ENCODE measurements at regions not wholly inside any gene's neighbourhood (a gene's known extent, or its start where the extent isn't known, plus 50 kb on each side); places are given as distances from the start of the nearest gene placed in this dataset.

GRCh38 chr10:88082391-88082790 is 219.0 kb downstream of the PTEN start:
- DNase-seq, result no peak

DNA sequence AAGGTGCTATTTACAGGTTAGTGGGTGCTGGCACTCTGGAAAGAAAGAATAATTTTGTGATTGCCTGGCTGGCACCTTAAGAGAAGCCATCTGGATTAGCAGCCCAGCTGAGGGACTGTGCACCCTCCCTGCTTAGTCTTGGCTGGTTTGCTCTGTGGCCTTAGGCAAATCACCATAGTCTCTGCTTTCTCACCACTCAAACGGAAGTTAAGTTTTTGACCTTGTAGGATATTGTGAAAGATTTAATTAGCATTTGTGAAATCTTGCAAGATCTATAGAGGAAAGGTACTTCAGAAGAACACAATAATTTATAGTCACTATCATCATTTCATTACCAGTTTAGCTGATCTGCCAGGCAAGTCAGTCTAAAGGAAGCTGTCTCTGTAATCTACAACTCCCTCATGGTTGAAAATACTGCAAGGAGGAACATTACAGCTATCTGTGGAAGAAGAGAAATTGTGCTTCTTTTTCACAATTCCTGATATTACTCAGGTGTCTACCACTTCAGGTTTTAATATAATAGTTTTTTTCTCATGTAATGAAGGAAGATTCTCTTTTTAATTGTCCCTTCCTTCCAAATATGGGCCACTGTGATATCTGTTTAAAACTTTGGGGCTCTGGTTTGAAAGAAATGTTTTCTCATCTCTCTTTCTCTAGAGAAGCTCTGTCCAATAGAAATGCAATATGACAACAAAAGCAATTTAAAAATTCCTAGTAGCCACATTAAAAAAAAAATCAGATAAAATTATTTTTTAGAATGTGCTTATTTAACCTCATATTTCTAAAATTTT is 219.6 kb downstream of the PTEN start:
- no peak for DNase-seq
- Histone ChIP-seq H3K36me3 (ENCODE audit: control insufficient read depth, insufficient read depth, low read length) (no peaks in the 10 kb centered on the region), H3K4me3 (ENCODE audit: low read length) (no peak overlapping the region), H3K4me1 (ENCODE audit: control insufficient read depth, insufficient read depth, low read length) (no peaks in the 10 kb centered on the region), H3K27ac (ENCODE audit: low read length) (no peak overlapping the region), H3K27me3 (ENCODE audit: control insufficient read depth, insufficient read depth, low read length) (no peaks in the 10 kb centered on the region), H3K9me3 (replicated peaks; ENCODE audit: control insufficient read depth, low read depth, low read length) (no peaks in the 10 kb centered on the region)
- WGBS (ENCODE audit: insufficient coverage), result no CpG with 5 or more reads among the region's 1 CpG

More at GRCh38 chr10:88082391-88082790, 219.0 kb downstream of the PTEN start:
- Histone ChIP-seq H3K27ac (ENCODE audit: low read length) (no peak overlapping the region), H3K27me3 (ENCODE audit: control insufficient read depth, insufficient read depth, low read length) (no peaks in the 10 kb centered on the region), H3K4me3 (ENCODE audit: low read length) (no peak overlapping the region), H3K36me3 (ENCODE audit: control insufficient read depth, insufficient read depth, low read length) (no peaks in the 10 kb centered on the region), H3K9me3 (replicated peaks; ENCODE audit: control insufficient read depth, low read depth, low read length) (no peaks in the 10 kb centered on the region), H3K4me1 (ENCODE audit: control insufficient read depth, insufficient read depth, low read length) (no peaks in the 10 kb centered on the region)
- no CpG with 5 or more reads among the region's 3 CpGs for WGBS (ENCODE audit: insufficient coverage)

GRCh38 chr10:88083597-88083989 is 220.2 kb downstream of the PTEN start:
- H3K4me1 ChIP-seq (ENCODE audit: control insufficient read depth, insufficient read depth, low read length), result no peaks in the 10 kb centered on the region
- no peak overlapping the region for H3K4me3 ChIP-seq (ENCODE audit: low read length)
- H3K9me3 ChIP-seq (replicated peaks; ENCODE audit: control insufficient read depth, low read depth, low read length), result no peaks in the 10 kb centered on the region
- no peak for DNase-seq
- H3K27ac ChIP-seq (ENCODE audit: low read length), result no peak overlapping the region
- H3K27me3 ChIP-seq (ENCODE audit: control insufficient read depth, insufficient read depth, low read length), result no peaks in the 10 kb centered on the region
- WGBS (ENCODE audit: insufficient coverage), result 74% methylated on average over 3 of the region's 7 CpGs
- H3K36me3 ChIP-seq (ENCODE audit: control insufficient read depth, insufficient read depth, low read length), result no peaks in the 10 kb centered on the region

DNA sequence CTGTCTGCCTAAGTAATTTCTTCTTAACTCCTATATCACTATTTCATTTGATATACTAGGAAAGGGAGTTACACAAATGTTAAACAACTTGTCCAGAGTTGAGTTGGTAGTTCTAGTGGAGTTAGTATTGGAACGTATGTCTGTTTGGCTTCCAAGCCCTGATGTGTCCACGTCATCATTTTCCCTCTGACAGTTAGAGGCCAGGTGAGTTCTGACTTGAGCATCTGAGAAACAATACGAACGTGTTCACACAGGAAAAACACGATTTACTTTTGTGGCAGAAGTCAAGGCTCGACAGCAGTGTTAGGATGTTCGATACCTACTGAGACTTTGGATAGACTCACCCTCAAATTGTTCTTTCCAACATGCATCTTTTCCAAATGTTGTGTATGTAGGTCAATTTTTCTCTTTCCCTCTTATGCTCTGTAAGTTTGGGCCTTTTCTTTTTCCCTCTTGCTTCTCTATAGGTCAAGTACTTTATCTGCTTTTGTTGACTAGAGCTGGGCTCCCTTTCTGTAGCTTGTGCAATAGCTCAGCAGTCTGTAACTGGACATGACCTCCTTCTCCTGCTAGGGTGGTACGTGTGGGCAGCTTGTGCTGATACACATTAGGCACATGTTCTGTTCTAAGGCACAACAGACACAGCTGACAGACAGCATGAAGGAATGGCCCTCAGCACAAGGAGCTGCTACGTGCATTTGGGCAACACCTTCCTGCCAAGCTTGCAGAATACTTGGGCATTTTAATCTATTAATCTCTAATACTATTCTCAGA is 222.9 kb downstream of the PTEN start:
- H3K27ac ChIP-seq (ENCODE audit: low read length), result no peak overlapping the region
- peaks cover 2% of the 10 kb centered on the region for H3K27me3 ChIP-seq (ENCODE audit: control insufficient read depth, insufficient read depth, low read length)
- no peak overlapping the region for H3K4me3 ChIP-seq (ENCODE audit: low read length)
- 83% methylated on average over 3 of the region's 9 CpGs for WGBS (ENCODE audit: insufficient coverage)
- H3K9me3 ChIP-seq (replicated peaks; ENCODE audit: control insufficient read depth, low read depth, low read length), result no peaks in the 10 kb centered on the region
- no peaks in the 10 kb centered on the region for H3K36me3 ChIP-seq (ENCODE audit: control insufficient read depth, insufficient read depth, low read length)
- DNase-seq, result no peak
- no peaks in the 10 kb centered on the region for H3K4me1 ChIP-seq (ENCODE audit: control insufficient read depth, insufficient read depth, low read length)

DNA sequence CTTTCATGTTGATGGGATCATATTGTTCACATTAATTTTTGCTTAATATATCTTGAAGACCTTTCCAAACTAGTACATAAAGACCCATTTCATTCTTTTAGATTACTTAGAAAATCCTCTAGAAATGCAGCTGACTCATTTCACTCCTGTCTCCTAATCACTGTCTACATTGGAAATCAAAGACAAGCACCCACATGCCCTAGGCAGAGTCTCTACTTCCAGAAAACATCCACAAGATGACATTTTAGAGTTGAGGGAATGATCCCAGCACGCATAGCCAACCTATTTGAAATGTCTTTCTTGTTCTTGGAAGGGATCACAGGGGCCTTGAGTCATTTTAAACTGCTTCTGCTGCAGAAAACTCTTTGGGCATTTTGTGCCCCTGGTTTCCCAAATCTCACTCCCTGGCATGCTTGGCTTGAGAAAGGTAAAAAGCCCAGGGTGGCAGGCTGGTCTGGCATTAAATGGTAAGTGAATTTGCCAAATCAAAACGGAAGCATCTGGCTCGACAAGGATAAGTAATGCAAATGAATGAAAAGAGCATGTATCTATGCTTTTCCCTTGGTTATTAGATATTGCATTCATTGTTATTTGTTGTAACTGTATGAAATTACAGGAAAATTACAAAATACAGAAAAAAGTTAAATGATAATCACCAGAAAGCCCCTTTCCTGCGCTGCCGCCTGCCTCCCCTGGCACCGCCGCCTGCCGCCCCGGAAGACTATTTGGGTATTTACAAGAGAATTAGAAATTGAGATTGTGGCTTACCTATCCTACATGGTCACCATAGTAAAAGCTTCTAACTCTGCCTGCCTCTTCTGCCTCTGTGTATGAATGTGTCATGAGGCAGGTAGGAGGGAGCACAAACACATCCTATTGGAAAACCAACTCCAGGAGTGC is 225.3 kb downstream of the PTEN start:
- no peaks in the 10 kb centered on the region for H3K36me3 ChIP-seq (ENCODE audit: control insufficient read depth, insufficient read depth, low read length)
- no peak for DNase-seq
- 100% methylated on average over 1 of the region's 9 CpGs for WGBS (ENCODE audit: insufficient coverage)
- peaks cover 2% of the 10 kb centered on the region for H3K27me3 ChIP-seq (ENCODE audit: control insufficient read depth, insufficient read depth, low read length)
- no peaks in the 10 kb centered on the region for H3K9me3 ChIP-seq (replicated peaks; ENCODE audit: control insufficient read depth, low read depth, low read length)
- H3K4me1 ChIP-seq (ENCODE audit: control insufficient read depth, insufficient read depth, low read length), result no peaks in the 10 kb centered on the region
- H3K27ac ChIP-seq (ENCODE audit: low read length), result no peak overlapping the region
- H3K4me3 ChIP-seq (ENCODE audit: low read length), result no peak overlapping the region

DNA sequence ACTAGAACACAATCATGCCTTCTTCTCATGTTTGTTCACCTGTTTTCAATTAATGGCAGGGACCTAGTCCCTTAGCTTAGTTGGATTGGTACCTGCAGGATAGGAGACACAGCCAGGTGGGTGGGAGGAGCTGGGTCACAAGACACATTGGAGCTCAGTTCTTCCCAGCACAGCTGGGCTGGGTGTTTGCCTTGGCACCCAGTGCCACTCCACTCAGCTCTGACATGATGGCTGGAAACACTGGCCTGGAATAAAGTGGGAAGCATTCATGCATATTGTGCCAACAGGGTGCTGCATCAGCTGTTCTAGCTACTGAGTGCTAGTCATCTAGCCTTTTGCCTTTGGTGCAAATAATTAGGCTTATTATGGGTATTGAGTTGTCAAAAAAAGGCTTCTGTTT is 226.1 kb downstream of the PTEN start:
- H3K27me3 ChIP-seq (ENCODE audit: control insufficient read depth, insufficient read depth, low read length), result peaks cover 2% of the 10 kb centered on the region
- no peak overlapping the region for H3K27ac ChIP-seq (ENCODE audit: low read length)
- no peaks in the 10 kb centered on the region for H3K9me3 ChIP-seq (replicated peaks; ENCODE audit: control insufficient read depth, low read depth, low read length)
- no peaks in the 10 kb centered on the region for H3K4me1 ChIP-seq (ENCODE audit: control insufficient read depth, insufficient read depth, low read length)
- DNase-seq, result no peak
- no peak overlapping the region for H3K4me3 ChIP-seq (ENCODE audit: low read length)
- no peaks in the 10 kb centered on the region for H3K36me3 ChIP-seq (ENCODE audit: control insufficient read depth, insufficient read depth, low read length)

DNA sequence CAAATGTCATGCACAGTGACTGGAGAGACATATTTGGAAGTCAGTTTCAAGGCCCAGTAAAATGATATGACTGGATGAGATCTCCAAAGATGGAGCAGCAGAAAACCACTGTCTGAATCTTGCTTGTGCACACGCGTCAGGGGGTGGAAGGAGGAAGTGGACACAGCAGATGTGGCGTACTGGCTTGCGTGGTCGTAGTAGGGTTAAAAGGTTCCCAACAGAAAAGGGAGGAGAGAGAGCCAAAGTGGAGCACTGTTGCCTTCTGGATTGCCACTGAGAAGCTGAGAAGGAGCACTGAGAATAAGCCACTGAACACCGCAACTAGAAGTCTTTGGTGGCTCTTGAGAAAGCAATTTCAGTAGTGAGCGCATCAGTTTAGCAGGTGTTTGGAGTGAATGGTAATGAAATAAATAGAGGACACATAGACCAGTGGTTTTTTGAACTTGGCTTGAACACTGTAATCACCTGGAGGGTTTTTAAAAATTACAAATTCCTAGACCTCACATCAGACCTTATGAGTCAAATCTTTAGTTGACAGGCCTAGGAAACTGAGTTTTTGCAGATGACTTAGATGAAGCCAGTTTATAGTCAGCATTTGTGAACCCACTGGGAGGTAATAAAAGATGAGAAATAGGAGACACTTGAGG is 227.3 kb downstream of the PTEN start:
- Histone ChIP-seq H3K27ac (ENCODE audit: low read length) (no peak overlapping the region), H3K36me3 (ENCODE audit: control insufficient read depth, insufficient read depth, low read length) (no peaks in the 10 kb centered on the region), H3K4me3 (ENCODE audit: low read length) (no peak overlapping the region), H3K4me1 (ENCODE audit: control insufficient read depth, insufficient read depth, low read length) (no peaks in the 10 kb centered on the region), H3K27me3 (ENCODE audit: control insufficient read depth, insufficient read depth, low read length) (peaks cover 2% of the 10 kb centered on the region), H3K9me3 (replicated peaks; ENCODE audit: control insufficient read depth, low read depth, low read length) (no peaks in the 10 kb centered on the region)
- 86% methylated on average over 6 of the region's 7 CpGs for WGBS (ENCODE audit: insufficient coverage)
- DNase-seq, result no peak

DNA sequence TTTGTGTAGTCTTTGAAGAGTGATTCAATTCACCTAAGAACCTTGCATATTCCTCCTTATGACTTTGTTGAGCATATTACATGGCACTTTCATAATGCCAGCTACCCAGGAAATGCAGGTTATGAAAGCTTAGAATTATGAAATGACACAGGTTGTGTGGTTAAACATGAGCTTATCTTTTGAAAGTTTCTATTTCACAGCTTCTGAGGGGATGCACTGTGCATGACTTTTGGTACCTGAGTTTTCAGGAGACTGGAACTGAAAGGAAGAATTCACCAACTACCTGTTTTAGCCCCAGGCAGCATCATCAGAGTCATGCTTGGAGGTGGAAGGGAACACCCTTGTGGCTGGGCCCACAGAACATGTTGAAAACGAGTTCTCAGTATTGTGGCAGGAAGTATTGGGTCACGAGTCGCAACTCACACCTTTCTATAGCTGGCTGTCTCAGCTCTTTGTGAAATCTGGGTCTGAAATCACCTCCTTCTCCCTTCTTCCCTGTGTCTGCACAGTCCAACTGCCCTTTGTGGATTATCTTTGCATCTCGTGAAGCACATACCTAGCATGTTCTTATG is 228.2 kb downstream of the PTEN start:
- Histone ChIP-seq H3K4me3 (ENCODE audit: low read length) (no peak overlapping the region), H3K27me3 (ENCODE audit: control insufficient read depth, insufficient read depth, low read length) (peaks cover 2% of the 10 kb centered on the region), H3K36me3 (ENCODE audit: control insufficient read depth, insufficient read depth, low read length) (no peaks in the 10 kb centered on the region), H3K9me3 (replicated peaks; ENCODE audit: control insufficient read depth, low read depth, low read length) (no peaks in the 10 kb centered on the region), H3K27ac (ENCODE audit: low read length) (no peak overlapping the region), H3K4me1 (ENCODE audit: control insufficient read depth, insufficient read depth, low read length) (no peaks in the 10 kb centered on the region)
- DNase-seq, result no peak
- WGBS (ENCODE audit: insufficient coverage), result no CpG with 5 or more reads among the region's 4 CpGs

- Histone ChIP-seq H3K4me3 (ENCODE audit: low read length) (no peak overlapping the region), H3K9me3 (replicated peaks; ENCODE audit: control insufficient read depth, low read depth, low read length) (no peaks in the 10 kb centered on the region), H3K27ac (ENCODE audit: low read length) (no peak overlapping the region), H3K4me1 (ENCODE audit: control insufficient read depth, insufficient read depth, low read length) (no peaks in the 10 kb centered on the region), H3K36me3 (ENCODE audit: control insufficient read depth, insufficient read depth, low read length) (no peaks in the 10 kb centered on the region), H3K27me3 (ENCODE audit: control insufficient read depth, insufficient read depth, low read length) (peaks cover 2% of the 10 kb centered on the region)
- WGBS (ENCODE audit: insufficient coverage), result 79% methylated on average over 4 of the region's 4 CpGs
- DNase-seq, result no peak
These were observed 228.8 kb downstream of the PTEN start for GRCh38 chr10:88092265-88092664.

Measured in muscle of leg (tissue), 3 donors.